Umbilical cord (tissue), 1 donor: ENCODE measurements at regions not wholly inside any gene's neighbourhood (a gene's known extent, or its start where the extent isn't known, plus 50 kb on each side); places are given as distances from the start of the nearest gene placed in this dataset.
A peak's percentile ranks its signal among the peaks of the same experiment; 100 is the strongest.

Source experiments
- DNase-seq: peaks from one replicate; pipeline ENCODE4 v3.0.0-alpha.2; 2015; ENCODE audit warnings: low spot score

- DNase-seq: peak; percentile 8
Observed at GRCh38 chr18:24672165-24672941, 211.9 kb downstream of the HRH4 start.

GRCh38 chr18:24674200-24674599, 213.8 kb downstream of the HRH4 start:
- DNase-seq: no peak

- no peak for DNase-seq
Observed at GRCh38 chr18:24674605-24675004, 214.2 kb downstream of the HRH4 start.

- DNase-seq: no peak
Observed at GRCh38 chr18:24677011-24677410, 216.6 kb downstream of the HRH4 start.

- DNase-seq: no peak
Observed at GRCh38 chr18:24678107-24678506, 217.7 kb downstream of the HRH4 start.

GRCh38 chr18:24678626-24679025, 218.2 kb downstream of the HRH4 start:
- DNase-seq: no peak

- DNase-seq: no peak
Observed at GRCh38 chr18:24679062-24679461, 218.6 kb downstream of the HRH4 start.

GRCh38 chr18:24683925-24684324, 223.5 kb downstream of the HRH4 start:
- no peak for DNase-seq

GRCh38 chr18:24685254-24685959, 225.0 kb downstream of the HRH4 start:
- peak; percentile 78 for DNase-seq

GRCh38 chr18:24695168-24695567, 234.7 kb downstream of the HRH4 start:
- DNase-seq: no peak

GRCh38 chr18:24702001-24702515, 241.6 kb downstream of the HRH4 start:
- DNase-seq: no peak

GRCh38 chr18:24703316-24703715, 242.9 kb downstream of the HRH4 start:
- DNase-seq: no peak

GRCh38 chr18:24704946-24705630, 244.7 kb downstream of the HRH4 start:
- DNase-seq: peak; percentile 20

GRCh38 chr18:24710474-24710873, 250.0 kb downstream of the HRH4 start:
- DNase-seq: no peak

- no peak for DNase-seq
Observed at GRCh38 chr18:24719791-24720190, 259.4 kb downstream of the HRH4 start.

- no peak for DNase-seq
Observed at GRCh38 chr18:24721388-24721787, 261.0 kb downstream of the HRH4 start.

GRCh38 chr18:24725644-24726415, 265.4 kb downstream of the HRH4 start:
- DNase-seq: no peak

- DNase-seq: peak; percentile 86
Observed at GRCh38 chr18:24726727-24727492, 266.5 kb downstream of the HRH4 start.

- no peak for DNase-seq
Observed at GRCh38 chr18:24727685-24728084, 267.2 kb downstream of the HRH4 start.

GRCh38 chr18:24731158-24731557, 270.7 kb downstream of the HRH4 start:
- no peak for DNase-seq

GRCh38 chr18:24731981-24732380, 271.5 kb downstream of the HRH4 start:
- no peak for DNase-seq
